Panc1 (cell line): ENCODE measurements at regions not wholly inside any gene's neighbourhood (a gene's known extent, or its start where the extent isn't known, plus 50 kb on each side); places are given as distances from the start of the nearest gene placed in this dataset.

ENCODE experiments used
- POLR2AphosphoS5 ChIP-seq: IDR thresholded peaks from 2 replicates; pipeline ENCODE4 v1.6.1; 2012; ENCODE audit warnings: mild to moderate bottlenecking, low read depth, low read length, moderate library complexity
- SIN3A ChIP-seq: IDR thresholded peaks from 2 replicates; pipeline ENCODE4 v1.6.1; 2012; ENCODE audit warnings: low read depth, mild to moderate bottlenecking, low read length, moderate library complexity, borderline replicate concordance; ENCODE audit not compliant: insufficient read depth
- TF ChIP-seq, protein P1 (sequence below): fragments of 450-650 bp; IDR thresholded peaks from 2 replicates; pipeline ENCODE4 v1.5.1; 2017; ENCODE audit warnings: mild to moderate bottlenecking
- TF ChIP-seq, protein P2 (sequence below), 2 experiments: IDR thresholded peaks; 2 replicates each; pipeline ENCODE4 v1.6.1; 2011 to 2012; ENCODE audit warnings: low read depth in 2 of 2, control low read depth in 1 of 2, low read length in 1 of 2, mild to moderate bottlenecking in 1 of 2, moderate library complexity in 1 of 2; ENCODE audit not compliant: insufficient read depth in 1 of 2

DNA sequence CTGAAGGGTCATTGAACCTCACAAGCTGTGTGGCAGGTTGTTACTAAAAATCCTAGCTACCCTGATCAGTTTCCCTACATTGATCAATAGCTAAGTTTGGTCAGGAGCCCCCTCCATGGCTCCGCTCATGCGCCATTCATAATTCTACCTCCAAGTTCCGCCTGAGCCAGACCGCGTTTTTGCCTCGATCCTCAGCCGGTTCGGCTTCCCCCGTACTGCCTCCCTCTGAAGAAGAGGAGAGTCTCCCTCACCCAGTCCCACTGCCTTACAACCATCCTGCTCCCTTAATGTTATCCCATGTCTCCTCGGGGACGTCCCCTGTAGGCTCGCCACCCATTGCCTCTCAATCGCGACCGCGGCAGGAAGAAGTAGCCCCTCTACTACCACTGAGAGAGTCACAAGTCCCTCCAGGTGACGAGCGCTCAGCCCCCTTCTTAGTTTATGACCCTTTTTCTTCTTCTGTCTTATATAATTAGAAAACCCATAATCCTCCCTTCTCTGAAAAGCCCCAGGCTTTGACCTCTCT lies 158.2 kb downstream of the DEFB131A start:
- TF ChIP-seq, protein P1, sequence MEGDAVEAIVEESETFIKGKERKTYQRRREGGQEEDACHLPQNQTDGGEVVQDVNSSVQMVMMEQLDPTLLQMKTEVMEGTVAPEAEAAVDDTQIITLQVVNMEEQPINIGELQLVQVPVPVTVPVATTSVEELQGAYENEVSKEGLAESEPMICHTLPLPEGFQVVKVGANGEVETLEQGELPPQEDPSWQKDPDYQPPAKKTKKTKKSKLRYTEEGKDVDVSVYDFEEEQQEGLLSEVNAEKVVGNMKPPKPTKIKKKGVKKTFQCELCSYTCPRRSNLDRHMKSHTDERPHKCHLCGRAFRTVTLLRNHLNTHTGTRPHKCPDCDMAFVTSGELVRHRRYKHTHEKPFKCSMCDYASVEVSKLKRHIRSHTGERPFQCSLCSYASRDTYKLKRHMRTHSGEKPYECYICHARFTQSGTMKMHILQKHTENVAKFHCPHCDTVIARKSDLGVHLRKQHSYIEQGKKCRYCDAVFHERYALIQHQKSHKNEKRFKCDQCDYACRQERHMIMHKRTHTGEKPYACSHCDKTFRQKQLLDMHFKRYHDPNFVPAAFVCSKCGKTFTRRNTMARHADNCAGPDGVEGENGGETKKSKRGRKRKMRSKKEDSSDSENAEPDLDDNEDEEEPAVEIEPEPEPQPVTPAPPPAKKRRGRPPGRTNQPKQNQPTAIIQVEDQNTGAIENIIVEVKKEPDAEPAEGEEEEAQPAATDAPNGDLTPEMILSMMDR, result no peak
- TF ChIP-seq POLR2AphosphoS5 (no peak), SIN3A (no peak)
- TF ChIP-seq, protein P2, sequence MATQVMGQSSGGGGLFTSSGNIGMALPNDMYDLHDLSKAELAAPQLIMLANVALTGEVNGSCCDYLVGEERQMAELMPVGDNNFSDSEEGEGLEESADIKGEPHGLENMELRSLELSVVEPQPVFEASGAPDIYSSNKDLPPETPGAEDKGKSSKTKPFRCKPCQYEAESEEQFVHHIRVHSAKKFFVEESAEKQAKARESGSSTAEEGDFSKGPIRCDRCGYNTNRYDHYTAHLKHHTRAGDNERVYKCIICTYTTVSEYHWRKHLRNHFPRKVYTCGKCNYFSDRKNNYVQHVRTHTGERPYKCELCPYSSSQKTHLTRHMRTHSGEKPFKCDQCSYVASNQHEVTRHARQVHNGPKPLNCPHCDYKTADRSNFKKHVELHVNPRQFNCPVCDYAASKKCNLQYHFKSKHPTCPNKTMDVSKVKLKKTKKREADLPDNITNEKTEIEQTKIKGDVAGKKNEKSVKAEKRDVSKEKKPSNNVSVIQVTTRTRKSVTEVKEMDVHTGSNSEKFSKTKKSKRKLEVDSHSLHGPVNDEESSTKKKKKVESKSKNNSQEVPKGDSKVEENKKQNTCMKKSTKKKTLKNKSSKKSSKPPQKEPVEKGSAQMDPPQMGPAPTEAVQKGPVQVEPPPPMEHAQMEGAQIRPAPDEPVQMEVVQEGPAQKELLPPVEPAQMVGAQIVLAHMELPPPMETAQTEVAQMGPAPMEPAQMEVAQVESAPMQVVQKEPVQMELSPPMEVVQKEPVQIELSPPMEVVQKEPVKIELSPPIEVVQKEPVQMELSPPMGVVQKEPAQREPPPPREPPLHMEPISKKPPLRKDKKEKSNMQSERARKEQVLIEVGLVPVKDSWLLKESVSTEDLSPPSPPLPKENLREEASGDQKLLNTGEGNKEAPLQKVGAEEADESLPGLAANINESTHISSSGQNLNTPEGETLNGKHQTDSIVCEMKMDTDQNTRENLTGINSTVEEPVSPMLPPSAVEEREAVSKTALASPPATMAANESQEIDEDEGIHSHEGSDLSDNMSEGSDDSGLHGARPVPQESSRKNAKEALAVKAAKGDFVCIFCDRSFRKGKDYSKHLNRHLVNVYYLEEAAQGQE (IDR thresholded peaks at IDR 0.05; ENCODE audit: insufficient read depth in 1 of 2, low read depth in 2 of 2, low read length in 1 of 2), result no peak
